B cell (primary cell): ENCODE measurements at regions not wholly inside any gene's neighbourhood (a gene's known extent, or its start where the extent isn't known, plus 50 kb on each side); places are given as distances from the start of the nearest gene placed in this dataset.

Experiments used
- ATAC-seq: fragments of 200-7000 bp; cut with Tn5 transposase; one replicate; pipeline ENCODE4 v1.10.0; 2021; ENCODE audit warnings: low read depth, mild to moderate bottlenecking, moderate number of reproducible peaks, moderate library complexity
- CTCF ChIA-PET: fragments of 350-600 bp; sonication (Branson Sonifier 250); formaldehyde crosslinking; loops from one replicate; lab custom pipeline; 2021; ENCODE audit warnings: antibody characterized with exemption, inconsistent platforms; lab: Charles Lee
- POLR2A ChIA-PET: fragments of 350-600 bp; sonication (Branson Sonifier 250); formaldehyde crosslinking; loops from one replicate; lab custom pipeline; 2021; ENCODE audit warnings: antibody characterized with exemption; lab: Charles Lee
- DNase-seq: peaks from one replicate; pipeline ENCODE4 v3.0.0; 2013
- H2AFZ ChIP-seq: 2 replicates; pipeline ENCODE4 v1.6.1; 2012; ENCODE audit warnings: mild to moderate bottlenecking, low read depth, low read length; ENCODE audit not compliant: insufficient read depth, poor library complexity, severe bottlenecking
- H3K27ac ChIP-seq, 2 donors: 1 replicate in 1 of 2; 2 replicates in 1 of 2; pipeline ENCODE4 v1.5.1; 2012 to 2013; ENCODE audit warnings: low read length in 2 of 2, mild to moderate bottlenecking in 2 of 2, moderate library complexity in 1 of 2
- H3K27me3 ChIP-seq, 4 experiments: fragments of 200-600 bp in 1 of 4; sonication (generic) in 1 of 4; replicated peaks in 1 of 4; 1 replicate in 2 of 4; 2 replicates in 2 of 4; pipeline versions ENCODE4 v1.6.1 to v1.7.0; 2013 to 2016; ENCODE audit warnings: low read length in 3 of 4, mild to moderate bottlenecking in 2 of 4, mixed read lengths in 1 of 4, moderate library complexity in 1 of 4; ENCODE audit not compliant: insufficient read depth in 4 of 4, control insufficient read depth in 3 of 4; ENCODE audit errors: control extremely low read depth in 1 of 4
- H3K36me3 ChIP-seq, 2 experiments: replicated peaks in 1 of 2; 1 replicate in 1 of 2; 2 replicates in 1 of 2; pipeline versions ENCODE4 v1.6.1 to v1.7.1; 2013; ENCODE audit warnings: low read length in 1 of 2; ENCODE audit not compliant: insufficient read depth in 2 of 2, control insufficient read depth in 1 of 2; ENCODE audit errors: control extremely low read depth in 1 of 2, extremely low read depth in 1 of 2
- H3K4me1 ChIP-seq, 2 donors: fragments of 200-600 bp in 1 of 2; sonication (generic) in 1 of 2; 1 replicate in 1 of 2; 2 replicates in 1 of 2; pipeline versions ENCODE4 v1.5.1 to v1.6.1; 2013 to 2017; ENCODE audit warnings: low read length in 2 of 2; ENCODE audit not compliant: control insufficient read depth in 2 of 2, insufficient read depth in 2 of 2
- H3K4me2 ChIP-seq: replicated peaks from 2 replicates; pipeline ENCODE3; 2012; ENCODE audit warnings: mild to moderate bottlenecking, low read depth, low read length; ENCODE audit not compliant: poor library complexity, severe bottlenecking
- H3K4me3 ChIP-seq, 5 experiments: fragments of 200-600 bp in 1 of 5; sonication (generic) in 1 of 5; 1 replicate in 3 of 5; 2 replicates in 2 of 5; pipeline versions ENCODE4 v1.5.1 to v1.7.0; 2011 to 2016; ENCODE audit warnings: low read length in 4 of 5, mild to moderate bottlenecking in 4 of 5, low read depth in 2 of 5, control low read depth in 1 of 5, moderate library complexity in 1 of 5; ENCODE audit not compliant: insufficient read depth in 1 of 5; ENCODE audit errors: control extremely low read depth in 1 of 5, extremely low read depth in 1 of 5
- H3K79me2 ChIP-seq: fragments of 200-600 bp; sonication (generic); one replicate; pipeline ENCODE4 v1.6.0; 2016; ENCODE audit warnings: low read length; ENCODE audit not compliant: control insufficient read depth, insufficient read depth
- H3K9ac ChIP-seq: fragments of 200-600 bp; sonication (generic); 2 replicates; pipeline ENCODE4 v1.6.1; 2017; ENCODE audit warnings: mild to moderate bottlenecking, low read length, moderate library complexity
- H3K9me3 ChIP-seq, 3 donors: one replicate each; pipeline versions ENCODE4 v1.6.1 to v1.7.1; 2013; ENCODE audit warnings: low read length in 2 of 3; ENCODE audit not compliant: control insufficient read depth in 2 of 3, insufficient read depth in 1 of 3; ENCODE audit errors: control extremely low read depth in 1 of 3
- H4K20me1 ChIP-seq: 2 replicates; pipeline ENCODE4 v1.6.0; 2012; ENCODE audit warnings: mild to moderate bottlenecking, low read length; ENCODE audit not compliant: insufficient read depth, control insufficient read depth, poor library complexity, severe bottlenecking
- H3K27ac Mint-ChIP-seq: one replicate; pipeline ENCODE4 v1.8.0; 2021; ENCODE audit warnings: mixed read lengths
- H3K27me3 Mint-ChIP-seq: one replicate; pipeline ENCODE4 v1.8.0; 2021; ENCODE audit warnings: mixed read lengths
- H3K4me1 Mint-ChIP-seq: one replicate; pipeline ENCODE4 v1.8.0; 2021; ENCODE audit warnings: mixed read lengths
- H3K4me3 Mint-ChIP-seq: one replicate; pipeline ENCODE4 v1.8.0; 2021; ENCODE audit warnings: mixed read lengths
- H3K9me3 Mint-ChIP-seq: one replicate; pipeline ENCODE4 v1.8.0; 2022; ENCODE audit warnings: mixed read lengths; ENCODE audit not compliant: insufficient read depth
- CTCF ChIP-seq: fragments of 200-600 bp; IDR thresholded peaks from one replicate; pipeline ENCODE4 v1.8.0; 2022; ENCODE audit warnings: antibody characterized with exemption, mild to moderate bottlenecking
- EZH2 ChIP-seq: IDR thresholded peaks from 2 replicates; pipeline ENCODE4 v1.6.1; 2012; ENCODE audit warnings: borderline replicate concordance, low read depth, mild to moderate bottlenecking, moderate library complexity, low read length; ENCODE audit not compliant: insufficient read depth, poor library complexity, severe bottlenecking
- WGBS: methylation state at CpG from one replicate; pipeline ENCODE4 v1.1.5; 2013; ENCODE audit warnings: missing lambda C conversion rate; ENCODE audit not compliant: insufficient coverage; 5-methylcytosine and 5-hydroxymethylcytosine counted together
- intact Hi-C: fragments of 100-400 bp; cut with micrococcal nuclease; formaldehyde crosslinking; loops from one replicate; pipeline ENCODE4 v1.10.0; 2022

- DNase-seq, result no peak
- CTCF ChIA-PET, result no interaction called here
- H2AFZ ChIP-seq, result no peak overlapping the region
- no peaks in the 10 kb centered on the region for H3K79me2 ChIP-seq
- Mint-ChIP-seq H3K4me1 (no peaks in the 10 kb centered on the region), H3K4me3 (no peak overlapping the region), H3K27me3 (no peaks in the 10 kb centered on the region), H3K9me3 (peaks cover 4% of the 10 kb centered on the region), H3K27ac (no peak overlapping the region)
- POLR2A ChIA-PET, result no interaction called here
- H3K4me1 ChIP-seq, result no peaks in the 10 kb centered on the region
- no peak overlapping the region for H3K4me3 ChIP-seq
- H3K4me2 ChIP-seq, result no peak overlapping the region
- intact Hi-C loops, result no loop called here
- no CpG with 5 or more reads among the region's 1 CpG for WGBS
- H4K20me1 ChIP-seq, result no peaks in the 10 kb centered on the region
- TF ChIP-seq EZH2 (no peak), CTCF (no peak)
- H3K9ac ChIP-seq, result no peak overlapping the region
- H3K36me3 ChIP-seq, result no peaks in the 10 kb centered on the region
- no peaks in the 10 kb centered on the region for H3K27me3 ChIP-seq
- no peak overlapping the region for H3K27ac ChIP-seq
- no peak for ATAC-seq
- H3K9me3 ChIP-seq, result peaks cover 5 to 10% (median 6%) of the 10 kb centered on the region in 3 donors
Observed at GRCh38 chr1:87926921-87927320, 598.2 kb downstream of the LMO4 start.

- CTCF ChIA-PET, result interaction anchor here (1.1 kb wide), 1 partner anchor 10 kb away, joined by 3 read pairs; no protein-coding TSS in a partner anchor
- Histone ChIP-seq H4K20me1 (no peaks in the 10 kb centered on the region), H3K27ac (no peak overlapping the region), H3K9ac (no peak overlapping the region), H3K27me3 (no peaks in the 10 kb centered on the region), H3K79me2 (no peaks in the 10 kb centered on the region), H3K4me2 (no peak overlapping the region), H3K9me3 (peaks cover 6 to 13% (median 8%) of the 10 kb centered on the region in 3 donors), H3K4me1 (no peaks in the 10 kb centered on the region), H3K36me3 (no peaks in the 10 kb centered on the region), H2AFZ (no peak overlapping the region), H3K4me3 (no peak overlapping the region)
- Mint-ChIP-seq H3K27ac (no peak overlapping the region), H3K4me1 (no peaks in the 10 kb centered on the region), H3K4me3 (no peak overlapping the region), H3K27me3 (no peaks in the 10 kb centered on the region), H3K9me3 (peaks cover 4% of the 10 kb centered on the region)
- intact Hi-C loops, result no loop called here
- 100% methylated on average over 2 of the region's 3 CpGs for WGBS
- POLR2A ChIA-PET, result no interaction called here
- ATAC-seq (no peak), DNase-seq (no peak)
- TF ChIP-seq EZH2, result no peak
- TF ChIP-seq CTCF, result no peak
Observed at GRCh38 chr1:87927391-87928280, 599.0 kb downstream of the LMO4 start.
